HG03439 (cell line): ENCODE measurements at regions not wholly inside any gene's neighbourhood (a gene's known extent, or its start where the extent isn't known, plus 50 kb on each side); places are given as distances from the start of the nearest gene placed in this dataset.
"Not testable (repeated sequence)": the region's sequence is repeated elsewhere in the genome, so short reads cannot be mapped to it uniquely, and the experiment has no call there.

Experiments
- ATAC-seq: cut with Tn5 transposase; IDR thresholded peaks from one replicate; pipeline ENCODE4 v1.9.1; 2021; ENCODE audit warnings: mild to moderate bottlenecking, moderate library complexity; ENCODE audit not compliant: unreplicated experiment

GRCh38 chr2:194491409-194492115 is 1165.5 kb upstream of the SLC39A10 start:
- ATAC-seq, result no peak

- ATAC-seq, result no peak
Measured at GRCh38 chr2:194486326-194486725, 1170.7 kb upstream of the SLC39A10 start.

GRCh38 chr2:194483041-194483440 is 1174.0 kb upstream of the SLC39A10 start:
- ATAC-seq, result no peak

- no peak for ATAC-seq
Measured at GRCh38 chr2:194465641-194466040, 1191.4 kb upstream of the SLC39A10 start.

- ATAC-seq, result no peak
Measured at GRCh38 chr2:194464964-194465638, 1191.9 kb upstream of the SLC39A10 start.

- not testable (repeated sequence) for ATAC-seq
Measured at GRCh38 chr2:194462883-194463282, 1194.1 kb upstream of the SLC39A10 start.

- ATAC-seq, result no peak
Measured at GRCh38 chr2:194455358-194455757, 1201.7 kb upstream of the SLC39A10 start.

- ATAC-seq, result no peak
Measured at GRCh38 chr2:194452504-194452903, 1204.5 kb upstream of the SLC39A10 start.

- no peak for ATAC-seq
Measured at GRCh38 chr2:194445226-194445625, 1211.8 kb upstream of the SLC39A10 start.

- ATAC-seq, result no peak
Measured at GRCh38 chr2:194443926-194444325, 1213.1 kb upstream of the SLC39A10 start.

- ATAC-seq, result no peak
Measured at GRCh38 chr2:194424683-194425209, 1232.3 kb upstream of the SLC39A10 start.

- no peak for ATAC-seq
Measured at GRCh38 chr2:194411221-194411620, 1245.8 kb upstream of the SLC39A10 start.

- ATAC-seq, result no peak
Measured at GRCh38 chr2:194395818-194396217, 1261.2 kb upstream of the SLC39A10 start.

- ATAC-seq, result no peak
Measured at GRCh38 chr2:194385376-194385775, 1271.7 kb upstream of the SLC39A10 start.

GRCh38 chr2:194383401-194383800 is 1273.6 kb upstream of the SLC39A10 start:
- no peak for ATAC-seq

GRCh38 chr2:194382221-194382620 is 1274.8 kb upstream of the SLC39A10 start:
- no peak for ATAC-seq

GRCh38 chr2:194380011-194380410 is 1277.0 kb upstream of the SLC39A10 start:
- no peak for ATAC-seq

GRCh38 chr2:194367390-194367789 is 1289.6 kb upstream of the SLC39A10 start:
- ATAC-seq, result not testable (repeated sequence)

- ATAC-seq, result no peak
Measured at GRCh38 chr2:194363878-194364277, 1293.1 kb upstream of the SLC39A10 start.

GRCh38 chr2:194363295-194363694 is 1293.7 kb upstream of the SLC39A10 start:
- ATAC-seq, result no peak

- ATAC-seq, result no peak
Measured at GRCh38 chr2:194352505-194352904, 1304.5 kb upstream of the SLC39A10 start.

- ATAC-seq, result no peak
Measured at GRCh38 chr2:194346193-194346592, 1310.8 kb upstream of the SLC39A10 start.
